ENCODE measurements at regions not wholly inside any gene's neighbourhood (a gene's known extent, or its start where the extent isn't known, plus 50 kb on each side); places are given as distances from the start of the nearest gene placed in this dataset.
A peak's percentile ranks its signal among the peaks of the same experiment; 100 is the strongest.

- TF ChIP-seq, protein P1, sequence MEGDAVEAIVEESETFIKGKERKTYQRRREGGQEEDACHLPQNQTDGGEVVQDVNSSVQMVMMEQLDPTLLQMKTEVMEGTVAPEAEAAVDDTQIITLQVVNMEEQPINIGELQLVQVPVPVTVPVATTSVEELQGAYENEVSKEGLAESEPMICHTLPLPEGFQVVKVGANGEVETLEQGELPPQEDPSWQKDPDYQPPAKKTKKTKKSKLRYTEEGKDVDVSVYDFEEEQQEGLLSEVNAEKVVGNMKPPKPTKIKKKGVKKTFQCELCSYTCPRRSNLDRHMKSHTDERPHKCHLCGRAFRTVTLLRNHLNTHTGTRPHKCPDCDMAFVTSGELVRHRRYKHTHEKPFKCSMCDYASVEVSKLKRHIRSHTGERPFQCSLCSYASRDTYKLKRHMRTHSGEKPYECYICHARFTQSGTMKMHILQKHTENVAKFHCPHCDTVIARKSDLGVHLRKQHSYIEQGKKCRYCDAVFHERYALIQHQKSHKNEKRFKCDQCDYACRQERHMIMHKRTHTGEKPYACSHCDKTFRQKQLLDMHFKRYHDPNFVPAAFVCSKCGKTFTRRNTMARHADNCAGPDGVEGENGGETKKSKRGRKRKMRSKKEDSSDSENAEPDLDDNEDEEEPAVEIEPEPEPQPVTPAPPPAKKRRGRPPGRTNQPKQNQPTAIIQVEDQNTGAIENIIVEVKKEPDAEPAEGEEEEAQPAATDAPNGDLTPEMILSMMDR (conservative IDR thresholded peaks at IDR 0.05; ENCODE audit: low read depth, low read length), result no peak
- no peak overlapping the region for H3K4me3 ChIP-seq (ENCODE audit: low read length)
- no peak for DNase-seq (ENCODE audit: low read depth)
Measured at GRCh38 chr3:176522436-176522835, 674.8 kb downstream of the TBL1XR1 start.

DNA sequence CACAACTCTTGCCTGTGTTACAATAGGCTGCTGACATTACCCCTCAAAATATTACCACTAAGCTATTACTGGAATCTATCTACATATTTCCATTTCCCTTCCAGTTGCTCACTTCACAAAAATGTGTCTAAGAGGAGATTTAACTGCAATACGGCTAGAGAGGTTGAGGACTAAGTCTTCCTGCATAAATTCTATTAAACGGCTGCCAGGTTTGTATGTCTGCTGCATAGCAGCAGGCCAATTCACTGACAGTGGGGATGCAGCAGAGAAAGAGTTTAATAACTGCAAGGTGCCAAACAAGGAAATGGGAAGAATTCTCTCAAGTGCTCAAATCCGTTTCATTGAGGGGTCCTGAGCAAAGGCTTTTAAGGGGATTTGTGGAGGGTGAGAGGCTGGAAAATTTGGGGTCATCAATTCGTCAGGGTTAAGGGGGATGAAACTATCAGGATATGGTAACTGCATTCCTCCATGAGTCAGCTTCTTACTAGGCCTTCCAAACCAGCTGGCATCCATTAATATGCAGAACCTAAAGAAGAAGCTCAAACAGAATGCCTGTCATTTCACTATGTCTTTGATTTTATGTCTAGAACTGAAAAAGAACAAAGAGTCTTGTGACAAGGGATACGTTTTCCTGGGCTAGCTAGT, 675.6 kb downstream of the TBL1XR1 start:
- peak; percentile 7 for DNase-seq (ENCODE audit: low read depth)
- TF ChIP-seq, protein P1 (conservative IDR thresholded peaks at IDR 0.05; ENCODE audit: low read depth, low read length), result no peak
- H3K4me3 ChIP-seq (ENCODE audit: low read length), result no peak overlapping the region

GRCh38 chr3:176514297-176514696, 683.0 kb downstream of the TBL1XR1 start:
- TF ChIP-seq, protein P1 (conservative IDR thresholded peaks at IDR 0.05; ENCODE audit: low read depth, low read length), result peak; percentile 24
- H3K4me3 ChIP-seq (ENCODE audit: low read length), result no peak overlapping the region
- DNase-seq (ENCODE audit: low read depth), result no peak

DNA sequence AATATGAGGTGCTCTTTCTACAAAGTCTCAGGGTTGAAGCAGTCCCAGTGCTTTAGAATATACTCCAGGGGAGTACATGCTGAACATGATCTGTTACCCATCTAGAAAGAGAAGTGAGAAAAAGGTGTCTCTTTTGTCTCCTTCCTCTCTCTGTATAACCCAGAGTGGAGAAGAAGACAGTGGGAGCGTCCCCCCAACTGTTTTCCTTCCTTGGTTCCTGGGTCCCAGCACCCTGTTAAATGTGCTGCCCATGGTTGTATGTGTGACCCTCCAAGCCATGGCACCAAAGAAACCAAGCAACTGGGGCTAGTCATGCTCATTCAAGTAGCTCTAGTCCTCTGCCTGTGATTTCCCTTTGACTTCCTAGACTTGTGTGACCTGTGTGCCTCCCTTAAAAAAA, 683.7 kb downstream of the TBL1XR1 start:
- TF ChIP-seq, protein P1 (conservative IDR thresholded peaks at IDR 0.05; ENCODE audit: low read depth, low read length), result no peak
- no peak overlapping the region for H3K4me3 ChIP-seq (ENCODE audit: low read length)
- no peak for DNase-seq (ENCODE audit: low read depth)

GRCh38 chr3:176512037-176512436, 685.2 kb downstream of the TBL1XR1 start:
- no peak for DNase-seq (ENCODE audit: low read depth)
- H3K4me3 ChIP-seq (ENCODE audit: low read length), result no peak overlapping the region
- TF ChIP-seq, protein P1 (conservative IDR thresholded peaks at IDR 0.05; ENCODE audit: low read depth, low read length), result no peak

GRCh38 chr3:176510097-176510496, 687.2 kb downstream of the TBL1XR1 start:
- no peak overlapping the region for H3K4me3 ChIP-seq (ENCODE audit: low read length)
- TF ChIP-seq, protein P1 (conservative IDR thresholded peaks at IDR 0.05; ENCODE audit: low read depth, low read length), result no peak

DNA sequence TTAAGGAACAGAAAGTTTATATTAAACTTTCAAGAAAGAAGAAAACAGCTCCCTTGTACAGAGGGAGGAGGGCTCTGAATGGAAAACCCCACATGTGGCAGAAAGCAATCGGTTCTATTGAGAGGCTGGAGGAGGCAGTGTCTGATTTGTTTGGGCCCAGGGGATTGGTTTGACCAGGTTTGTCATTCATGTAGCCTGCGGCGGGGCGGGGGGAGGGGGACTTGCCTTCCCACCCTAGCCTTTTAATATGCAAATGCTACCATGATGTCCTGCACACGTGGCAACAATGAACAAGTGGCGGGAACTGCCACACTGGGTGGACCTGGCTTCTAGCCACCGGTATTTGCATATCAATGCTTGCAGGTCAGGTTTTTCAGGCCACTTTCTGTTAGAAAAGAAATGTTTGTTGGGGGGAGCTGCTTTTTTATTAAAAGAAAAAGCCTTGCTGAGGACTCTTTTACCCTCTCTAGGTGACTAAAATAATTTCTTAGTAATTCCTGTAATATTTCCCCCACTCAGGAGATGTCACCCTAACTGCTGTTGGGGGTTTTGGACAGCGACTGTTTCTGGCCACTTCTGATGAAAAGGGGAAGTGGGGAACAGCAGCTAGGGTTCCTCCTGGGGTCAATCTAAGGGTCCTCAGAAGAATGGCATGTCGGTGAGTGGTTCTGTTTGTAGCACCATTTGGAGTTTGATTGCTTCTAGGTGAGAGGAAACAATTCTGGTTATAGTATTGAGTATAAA, 691.2 kb downstream of the TBL1XR1 start:
- no peak for DNase-seq (ENCODE audit: low read depth)

More at GRCh38 chr3:176510097-176510496, 687.2 kb downstream of the TBL1XR1 start:
- DNase-seq (ENCODE audit: low read depth), result no peak

More for the DNA sequence above, 691.2 kb downstream of the TBL1XR1 start:
- H3K4me3 ChIP-seq (ENCODE audit: low read length), result no peak overlapping the region
- TF ChIP-seq, protein P1 (conservative IDR thresholded peaks at IDR 0.05; ENCODE audit: low read depth, low read length), result no peak
